HG03460 (cell line): ENCODE measurements at regions not wholly inside any gene's neighbourhood (a gene's known extent, or its start where the extent isn't known, plus 50 kb on each side); places are given as distances from the start of the nearest gene placed in this dataset.
"Not testable (repeated sequence)": the region's sequence is repeated elsewhere in the genome, so short reads cannot be mapped to it uniquely, and the experiment has no call there.

Experiments used
- ATAC-seq: cut with Tn5 transposase; IDR thresholded peaks from one replicate; pipeline ENCODE4 v1.9.1; 2021; ENCODE audit not compliant: unreplicated experiment

- ATAC-seq = no peak
Measured at GRCh38 chr2:134008837-134009236, 245.0 kb upstream of the MGAT5 start.

DNA sequence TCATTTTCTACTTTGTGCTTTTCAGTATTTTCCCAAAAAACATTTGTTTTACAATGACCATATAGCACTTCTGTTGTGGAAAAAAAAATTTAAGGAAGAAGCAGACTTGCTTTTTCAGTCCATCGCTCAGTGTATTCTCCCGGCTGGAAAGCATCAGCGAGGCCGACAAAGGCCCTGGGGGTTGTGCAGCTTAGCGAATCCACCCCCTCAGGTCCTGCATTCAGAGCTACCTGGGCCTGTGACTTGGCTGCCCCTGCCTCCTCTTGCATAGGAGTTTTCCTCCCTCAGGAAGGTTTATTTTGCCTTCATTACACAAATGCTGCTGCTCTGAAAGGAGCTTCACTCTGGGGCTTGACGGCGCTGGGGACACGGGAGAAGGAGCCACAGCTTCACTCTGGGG lies 244.4 kb upstream of the MGAT5 start:
- no peak for ATAC-seq

DNA sequence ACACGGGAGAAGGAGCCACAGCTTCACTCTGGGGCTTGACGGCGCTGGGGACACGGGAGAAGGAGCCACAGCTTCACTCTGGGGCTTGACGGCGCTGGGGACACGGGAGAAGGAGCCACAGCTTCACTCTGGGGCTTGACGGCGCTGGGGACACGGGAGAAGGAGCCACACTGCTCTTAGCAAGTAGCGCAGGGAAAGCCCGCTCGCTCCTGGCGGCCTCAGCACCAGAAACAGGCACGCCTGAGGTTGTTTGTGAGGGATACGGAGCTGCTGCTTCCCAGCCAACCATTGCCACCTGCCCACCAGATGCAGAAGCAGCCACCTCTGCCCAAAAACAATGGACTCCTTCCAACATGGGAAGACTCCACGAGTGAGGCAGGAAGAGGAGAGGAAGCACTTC lies 244.0 kb upstream of the MGAT5 start:
- not testable (repeated sequence) for ATAC-seq

DNA sequence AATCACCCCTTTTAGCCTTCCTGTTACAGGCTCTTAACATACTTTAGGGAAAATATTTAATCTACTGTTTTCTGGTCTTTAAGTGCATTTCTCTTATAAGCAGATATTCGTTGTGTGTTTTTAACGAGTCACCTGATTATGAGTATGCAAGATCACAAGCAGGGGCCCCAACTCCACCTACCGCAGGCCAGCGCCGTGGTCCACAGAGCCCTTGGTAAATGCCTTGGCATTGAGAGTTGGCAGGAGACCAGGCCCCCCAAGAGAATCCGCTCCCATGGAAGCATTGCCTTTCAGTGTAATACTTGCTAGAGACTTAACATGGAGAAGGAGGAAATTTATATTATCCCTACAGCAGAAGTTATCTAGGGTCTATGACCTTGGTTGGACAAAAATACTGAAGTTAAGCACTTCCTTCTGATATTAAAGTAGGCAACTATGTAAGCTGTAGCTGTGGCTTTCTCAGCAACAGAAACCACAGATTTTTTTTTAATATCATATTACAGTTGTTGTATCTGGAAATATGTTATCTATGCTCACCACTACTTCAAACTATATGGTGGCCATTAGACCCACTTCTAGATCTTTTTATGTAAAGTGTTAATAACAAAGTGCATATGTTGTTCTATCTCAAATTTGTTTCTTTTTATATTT lies 241.8 kb upstream of the MGAT5 start:
- ATAC-seq = no peak

GRCh38 chr2:134014196-134014960 lies 239.5 kb upstream of the MGAT5 start:
- no peak for ATAC-seq

GRCh38 chr2:134019871-134020270 lies 234.0 kb upstream of the MGAT5 start:
- ATAC-seq = no peak

- no peak for ATAC-seq
Measured at GRCh38 chr2:134020608-134021007, 233.3 kb upstream of the MGAT5 start.

- ATAC-seq = peak; percentile 96
Measured at GRCh38 chr2:134021830-134022524, 231.9 kb upstream of the MGAT5 start.

DNA sequence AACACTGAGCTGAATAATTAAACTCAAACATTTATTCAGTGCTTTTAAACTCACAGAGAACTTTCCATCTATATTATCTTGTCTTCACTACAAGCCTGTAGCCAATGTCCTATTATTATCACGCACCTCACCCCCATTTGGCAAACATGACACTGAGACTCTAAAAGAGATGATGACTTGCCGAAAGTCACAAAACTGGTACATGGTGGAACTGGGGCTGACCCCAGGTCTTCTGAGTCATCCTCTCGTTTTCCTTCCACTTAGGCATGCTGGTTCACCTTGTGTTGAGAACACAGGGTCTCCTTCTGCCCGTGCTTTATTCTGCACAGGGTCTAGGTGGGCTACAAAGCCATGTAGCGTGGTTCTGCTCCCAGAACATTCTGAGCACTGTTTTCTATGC lies 230.0 kb upstream of the MGAT5 start:
- ATAC-seq = no peak

- ATAC-seq = no peak
Measured at GRCh38 chr2:134027980-134028379, 225.9 kb upstream of the MGAT5 start.

DNA sequence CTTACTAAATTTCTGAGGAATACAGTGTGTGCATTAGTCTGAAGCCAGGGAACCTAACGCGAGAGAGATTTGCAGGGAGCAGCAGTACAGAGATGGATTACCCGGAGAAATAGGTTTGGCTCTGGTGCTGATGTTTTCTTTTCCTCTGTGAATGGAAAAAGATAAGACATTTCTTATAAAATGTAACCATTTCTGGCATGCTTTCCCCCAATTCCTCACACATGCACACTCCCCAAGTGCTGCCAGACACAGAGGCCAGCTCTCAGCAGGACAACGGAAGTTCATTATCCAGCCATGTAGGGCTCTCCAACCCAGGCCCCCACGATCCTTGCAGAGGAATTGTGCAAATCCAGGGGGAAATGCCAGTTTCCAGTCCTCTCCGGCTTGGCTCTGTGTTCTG lies 224.5 kb upstream of the MGAT5 start:
- ATAC-seq = no peak

DNA sequence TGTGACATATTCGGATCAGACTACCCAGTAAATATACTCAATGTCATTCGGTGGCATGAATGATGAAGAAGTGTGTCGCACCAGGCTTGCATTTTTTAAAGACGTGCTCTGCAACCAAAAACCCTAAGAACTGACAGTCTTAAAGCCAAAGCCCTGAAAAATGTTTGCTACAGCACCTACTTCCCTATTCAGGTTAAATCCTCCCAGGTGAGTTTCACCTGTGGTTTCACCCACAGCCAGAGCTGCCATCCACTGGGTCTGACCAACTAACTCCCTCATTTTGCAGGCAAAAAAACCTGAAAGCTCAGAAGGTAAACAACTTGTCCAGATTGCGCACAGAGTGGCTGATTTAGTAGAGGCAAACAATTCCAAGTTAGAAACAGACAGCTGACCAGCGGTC lies 222.3 kb upstream of the MGAT5 start:
- no peak for ATAC-seq

DNA sequence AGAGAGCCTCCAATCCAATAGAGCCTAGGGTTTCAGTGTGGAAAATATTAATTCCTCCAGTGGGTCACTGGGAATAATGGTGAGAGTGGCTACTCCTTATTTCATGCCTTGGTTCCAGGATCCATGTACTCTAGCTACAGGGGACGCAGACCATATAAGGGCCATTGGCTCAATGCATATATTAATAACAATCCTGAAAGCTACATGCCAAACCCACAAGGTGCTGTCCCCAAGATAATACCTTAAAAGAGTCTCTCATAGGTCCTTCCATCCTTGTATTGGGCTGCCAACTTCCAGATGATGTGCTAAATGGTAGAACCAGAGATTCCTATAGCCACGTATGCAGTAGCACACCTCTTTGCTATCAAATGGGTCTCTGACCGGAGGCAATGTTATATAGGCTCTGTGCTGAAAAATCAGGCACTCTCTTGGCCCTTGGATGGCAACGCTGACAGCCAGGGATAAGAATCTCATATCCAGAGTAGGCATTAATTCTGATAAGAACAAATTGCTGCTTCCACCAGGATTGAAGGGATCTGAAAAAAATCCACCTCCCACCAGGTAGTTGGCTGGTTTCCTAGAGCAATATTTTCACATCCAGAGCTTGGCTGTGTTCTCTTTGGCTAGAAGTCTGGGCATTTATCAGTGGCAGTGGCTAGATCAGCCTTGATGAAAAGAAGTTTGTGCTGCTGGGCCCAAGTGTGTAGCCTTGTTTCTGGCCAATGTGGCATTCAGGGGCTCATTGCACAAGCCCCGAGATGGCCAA lies 218.1 kb upstream of the MGAT5 start:
- ATAC-seq = no peak

- ATAC-seq = peak; percentile 73
Measured at GRCh38 chr2:134039912-134040581, 213.8 kb upstream of the MGAT5 start.

- not testable (repeated sequence) for ATAC-seq
Measured at GRCh38 chr2:134040626-134041172, 213.2 kb upstream of the MGAT5 start.

DNA sequence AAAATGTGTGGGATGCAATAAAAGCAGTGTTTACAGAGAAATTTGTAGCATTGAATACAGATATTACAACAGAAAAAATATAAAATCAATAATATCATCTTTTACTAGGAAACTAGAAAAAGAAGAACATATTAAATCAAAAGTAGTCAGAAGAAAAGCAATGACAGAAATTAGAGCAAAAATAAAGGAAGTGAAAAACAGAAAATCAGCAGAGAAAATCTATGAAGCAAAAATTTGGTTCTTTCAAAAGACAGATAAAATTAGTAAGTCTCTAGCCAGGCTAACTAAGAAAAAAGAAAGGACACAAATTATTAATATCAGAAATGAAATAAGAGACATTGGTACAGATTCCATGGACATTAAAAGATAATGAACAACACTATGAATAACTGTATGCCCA lies 212.0 kb upstream of the MGAT5 start:
- no peak for ATAC-seq

GRCh38 chr2:134043028-134043427 lies 210.8 kb upstream of the MGAT5 start:
- ATAC-seq = not testable (repeated sequence)

DNA sequence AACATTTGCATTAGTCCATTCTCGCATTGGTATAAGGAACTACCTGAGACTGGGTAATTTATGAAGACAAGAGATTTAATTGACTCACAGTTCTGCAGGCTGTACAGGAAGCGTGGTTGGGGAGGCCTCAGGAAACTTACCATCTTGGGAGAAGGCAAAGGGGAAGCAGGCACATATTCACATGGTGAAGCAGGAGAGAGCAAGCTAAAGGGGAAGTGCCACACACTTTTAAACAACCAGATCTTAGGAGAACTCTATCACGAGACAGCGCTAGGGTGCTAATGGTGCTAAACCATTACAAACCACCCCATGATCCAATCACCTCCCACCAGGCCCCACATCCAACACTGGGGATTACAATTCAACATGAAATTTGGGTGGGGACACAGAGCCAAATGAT lies 201.7 kb upstream of the MGAT5 start:
- ATAC-seq = no peak

GRCh38 chr2:134056173-134056572 lies 197.7 kb upstream of the MGAT5 start:
- ATAC-seq = no peak

- not testable (repeated sequence) for ATAC-seq
Measured at GRCh38 chr2:134061066-134061465, 192.8 kb upstream of the MGAT5 start.
